Left ventricle myocardium superior (tissue), 1 donor: ENCODE measurements at regions not wholly inside any gene's neighbourhood (a gene's known extent, or its start where the extent isn't known, plus 50 kb on each side); places are given as distances from the start of the nearest gene placed in this dataset.

Experiments
- ATAC-seq: fragments of 200-7000 bp; cut with Tn5 transposase; one replicate; pipeline ENCODE4 v1.9.1; 2020; ENCODE audit warnings: mild to moderate bottlenecking, moderate library complexity
- DNase-seq: peaks from one replicate; pipeline ENCODE4 v3.0.0-alpha.2; 2020
- intact Hi-C: fragments of 100-400 bp; cut with micrococcal nuclease; formaldehyde crosslinking; loops from one replicate; pipeline ENCODE4 v1.11.0; 2022
- donor health status: DM: no; HTN: yes; CAD: no; lungs with severe emphysema.

GRCh38 chr4:163582703-163583102, 88.2 kb downstream of the TMA16 start:
- no peak for ATAC-seq

GRCh38 chr4:163587867-163588266, 93.4 kb downstream of the TMA16 start:
- DNase-seq = no peak
- ATAC-seq = no peak
- intact Hi-C loops = no loop called here

More at GRCh38 chr4:163582703-163583102, 88.2 kb downstream of the TMA16 start:
- no peak for DNase-seq
- intact Hi-C loops = no loop called here

GRCh38 chr4:163588532-163588931, 94.0 kb downstream of the TMA16 start:
- DNase-seq (no peak), ATAC-seq (no peak)
- intact Hi-C loops = no loop called here

- intact Hi-C loops = no loop called here
- DNase-seq (no peak), ATAC-seq (no peak)
These were observed 95.6 kb downstream of the TMA16 start for GRCh38 chr4:163590103-163590502.

GRCh38 chr4:163590619-163591264, 96.3 kb downstream of the TMA16 start:
- no peak for ATAC-seq
- DNase-seq = no peak
- intact Hi-C loops = no loop called here

- DNase-seq = no peak
- ATAC-seq = peak; percentile 38
- intact Hi-C loops = no loop called here
These were observed 97.1 kb downstream of the TMA16 start for GRCh38 chr4:163591614-163592020.

GRCh38 chr4:163592212-163592611, 97.7 kb downstream of the TMA16 start:
- ATAC-seq (peak; percentile 26), DNase-seq (no peak)
- intact Hi-C loops = no loop called here

- intact Hi-C loops = no loop called here
- DNase-seq (no peak), ATAC-seq (no peak)
These were observed 101.1 kb downstream of the TMA16 start for GRCh38 chr4:163595580-163595979.

- DNase-seq = no peak
- no peak for ATAC-seq
- intact Hi-C loops = no loop called here
These were observed 103.5 kb downstream of the TMA16 start for GRCh38 chr4:163598028-163598427.

GRCh38 chr4:163598489-163598888, 104.0 kb downstream of the TMA16 start:
- no peak for DNase-seq
- intact Hi-C loops = no loop called here
- no peak for ATAC-seq

GRCh38 chr4:163600727-163601126, 106.2 kb downstream of the TMA16 start:
- intact Hi-C loops = no loop called here
- DNase-seq = no peak
- no peak for ATAC-seq

GRCh38 chr4:163603257-163603656, 108.8 kb downstream of the TMA16 start:
- ATAC-seq = no peak
- no peak for DNase-seq
- intact Hi-C loops = no loop called here

GRCh38 chr4:163606896-163607691, 112.6 kb downstream of the TMA16 start:
- DNase-seq = no peak
- intact Hi-C loops = no loop called here
- peak; percentile 60 for ATAC-seq

- ATAC-seq (no peak), DNase-seq (no peak)
These were observed 114.5 kb downstream of the TMA16 start for GRCh38 chr4:163609019-163609418.

GRCh38 chr4:163610648-163611047, 116.2 kb downstream of the TMA16 start:
- DNase-seq (no peak), ATAC-seq (peak; percentile 47)
- intact Hi-C loops = no loop called here

More at GRCh38 chr4:163609019-163609418, 114.5 kb downstream of the TMA16 start:
- intact Hi-C loops = no loop called here

- intact Hi-C loops = no loop called here
- ATAC-seq (peak; percentile 42), DNase-seq (no peak)
These were observed 116.7 kb downstream of the TMA16 start for GRCh38 chr4:163611182-163611581.

- DNase-seq (no peak), ATAC-seq (no peak)
- intact Hi-C loops = no loop called here
These were observed 117.4 kb downstream of the TMA16 start for GRCh38 chr4:163611784-163612445.

- DNase-seq (no peak), ATAC-seq (no peak)
- intact Hi-C loops = no loop called here
These were observed 118.3 kb downstream of the TMA16 start for GRCh38 chr4:163612762-163613161.

- intact Hi-C loops = no loop called here
- no peak for DNase-seq
- ATAC-seq = peak; percentile 41
These were observed 118.9 kb downstream of the TMA16 start for GRCh38 chr4:163613383-163613782.

- no peak for ATAC-seq
- no peak for DNase-seq
- intact Hi-C loops = no loop called here
These were observed 120.4 kb downstream of the TMA16 start for GRCh38 chr4:163614866-163615265.
